GM23338 (cell line): ENCODE measurements at regions not wholly inside any gene's neighbourhood (a gene's known extent, or its start where the extent isn't known, plus 50 kb on each side); places are given as distances from the start of the nearest gene placed in this dataset.

Experiments used
- ATAC-seq: fragments of 200-7000 bp; cut with Tn5 transposase; 3 replicates; pipeline ENCODE4 v1.9.1; 2020
- DNase-seq: peaks from one replicate; pipeline ENCODE4 v3.0.0-alpha.2; 2015; ENCODE audit warnings: low spot score
- H2AFZ ChIP-seq: fragments of 200-600 bp; sonication (generic); 2 replicates; pipeline ENCODE4 v1.8.0; 2016; ENCODE audit warnings: antibody characterized with exemption, mild to moderate bottlenecking, moderate library complexity
- H3F3A ChIP-seq: fragments of 200-600 bp; sonication (generic); replicated peaks from 2 replicates; pipeline ENCODE4 v1.8.0; 2017; ENCODE audit warnings: antibody characterized with exemption, mixed run types, low read depth
- H3K27ac ChIP-seq: fragments of 200-600 bp; sonication (generic); 2 replicates; pipeline ENCODE4 v1.6.1; 2016; ENCODE audit warnings: low read depth
- H3K27me3 ChIP-seq: fragments of 200-600 bp; sonication (generic); 2 replicates; pipeline ENCODE4 v1.8.0; 2016; ENCODE audit warnings: mild to moderate bottlenecking, mixed run types, moderate library complexity; ENCODE audit not compliant: insufficient read depth
- H3K36me3 ChIP-seq: fragments of 200-600 bp; sonication (generic); 2 replicates; pipeline ENCODE4 v1.8.0; 2016; ENCODE audit warnings: mild to moderate bottlenecking; ENCODE audit not compliant: insufficient read depth
- H3K4me1 ChIP-seq: fragments of 200-600 bp; sonication (generic); 2 replicates; pipeline ENCODE4 v1.8.0; 2016; ENCODE audit warnings: mild to moderate bottlenecking, moderate library complexity; ENCODE audit not compliant: insufficient read depth
- H3K4me2 ChIP-seq: fragments of 200-600 bp; sonication (generic); 2 replicates; pipeline ENCODE4 v1.7.1; 2017; ENCODE audit warnings: mixed run types
- H3K4me3 ChIP-seq: fragments of 200-600 bp; sonication (generic); 2 replicates; pipeline ENCODE4 v1.6.1; 2016; ENCODE audit warnings: mixed run types
- H3K79me2 ChIP-seq: fragments of 200-600 bp; sonication (generic); replicated peaks from 2 replicates; pipeline ENCODE4 v1.8.0; 2017; ENCODE audit warnings: mild to moderate bottlenecking; ENCODE audit not compliant: insufficient read depth
- H3K9me2 ChIP-seq: fragments of 200-600 bp; sonication (generic); 2 replicates; pipeline ENCODE4 v1.8.0; 2017; ENCODE audit not compliant: insufficient read depth
- H4K20me1 ChIP-seq: fragments of 200-600 bp; sonication (generic); replicated peaks from 2 replicates; pipeline ENCODE4 v1.8.0; 2017; ENCODE audit warnings: mild to moderate bottlenecking; ENCODE audit not compliant: insufficient read depth
- H3K27ac Mint-ChIP-seq: 2 replicates; pipeline ENCODE4 v1.8.0; 2020; ENCODE audit warnings: inconsistent platforms, mild to moderate bottlenecking, moderate library complexity, mixed read lengths
- H3K27me3 Mint-ChIP-seq: 3 replicates; pipeline ENCODE4 v1.8.0; 2022; ENCODE audit warnings: low read depth, mild to moderate bottlenecking, moderate library complexity, mixed read lengths, inconsistent platforms; ENCODE audit not compliant: insufficient read depth, poor library complexity
- H3K36me3 Mint-ChIP-seq: 3 replicates; pipeline ENCODE4 v1.8.0; 2021; ENCODE audit warnings: low read depth, mild to moderate bottlenecking, inconsistent platforms, moderate library complexity, mixed read lengths
- H3K4me1 Mint-ChIP-seq: 3 replicates; pipeline ENCODE4 v1.8.0; 2020; ENCODE audit warnings: mild to moderate bottlenecking, inconsistent platforms, mixed read lengths
- H3K4me3 Mint-ChIP-seq: 3 replicates; pipeline ENCODE4 v1.8.0; 2021; ENCODE audit warnings: moderate library complexity, mild to moderate bottlenecking, inconsistent platforms, mixed read lengths
- H3K9me3 Mint-ChIP-seq: 3 replicates; pipeline ENCODE4 v1.8.0; 2020; ENCODE audit warnings: moderate library complexity, mild to moderate bottlenecking, inconsistent platforms, mixed read lengths
- CREB1 ChIP-seq: fragments of 250-450 bp; sonication (Bioruptor Pico); IDR thresholded peaks from 2 replicates; pipeline ENCODE4 v1.5.0; 2020; ENCODE audit warnings: low read depth, mild to moderate bottlenecking, moderate library complexity
- CTCF ChIP-seq, 2 experiments: fragments of 200-600 bp in 1 of 2; sonication (generic) in 1 of 2; conservative IDR thresholded peaks; 2 replicates each; pipeline versions ENCODE4 v1.5.1 to v1.6.1; 2016 to 2017; ENCODE audit warnings: antibody characterized with exemption in 2 of 2, low read depth in 2 of 2, mild to moderate bottlenecking in 2 of 2, moderate library complexity in 1 of 2
- ETS1 ChIP-seq: IDR thresholded peaks from 2 replicates; pipeline ENCODE4 v1.6.1; 2016; ENCODE audit warnings: antibody characterized with exemption
- EZH2 ChIP-seq: fragments of 200-600 bp; sonication (generic); IDR thresholded peaks from one replicate; pipeline ENCODE4 v1.8.0; 2017; ENCODE audit warnings: antibody characterized with exemption, mild to moderate bottlenecking, low read depth; ENCODE audit not compliant: unreplicated experiment
- EZH2phosphoT487 ChIP-seq: fragments of 200-600 bp; sonication (generic); IDR thresholded peaks from one replicate; pipeline ENCODE4 v1.8.1; 2018; ENCODE audit warnings: antibody characterized with exemption; ENCODE audit not compliant: unreplicated experiment
- NANOG ChIP-seq: IDR thresholded peaks from 2 replicates; pipeline ENCODE4 v1.6.1; 2016; ENCODE audit warnings: antibody characterized with exemption, borderline replicate concordance
- POLR2AphosphoS5 ChIP-seq: IDR thresholded peaks from 2 replicates; pipeline ENCODE4 v1.6.1; 2016; ENCODE audit warnings: antibody characterized with exemption, low read depth
- REST ChIP-seq: IDR thresholded peaks from one replicate; pipeline ENCODE4 v1.6.1; 2018; ENCODE audit warnings: antibody characterized with exemption; ENCODE audit not compliant: unreplicated experiment
- STAT1 ChIP-seq: IDR thresholded peaks from one replicate; pipeline ENCODE4 v1.6.1; 2016; ENCODE audit warnings: antibody characterized with exemption; ENCODE audit not compliant: unreplicated experiment
- ZNF114 ChIP-seq: fragments of 250-450 bp; sonication (Bioruptor Pico); IDR thresholded peaks from 2 replicates; pipeline ENCODE4 v1.5.0; 2020; ENCODE audit warnings: mild to moderate bottlenecking, moderate library complexity
- ZNF331 ChIP-seq: fragments of 250-450 bp; sonication (Bioruptor Pico); IDR thresholded peaks from 2 replicates; pipeline ENCODE4 v1.5.0; 2020; ENCODE audit warnings: low read depth, mild to moderate bottlenecking, moderate library complexity
- ZNF462 ChIP-seq: fragments of 250-450 bp; sonication (Bioruptor Pico); IDR thresholded peaks from 2 replicates; pipeline ENCODE4 v1.5.0; 2020; ENCODE audit warnings: mild to moderate bottlenecking, moderate library complexity

- TF ChIP-seq ETS1 (no peak), EZH2phosphoT487 (no peak)
Observed at GRCh38 chr16:26709175-26709574, 357.6 kb upstream of the C16orf82 start (continued).

- H3K9me3 Mint-ChIP-seq = peaks cover 89% of the 10 kb centered on the region
- H3K27ac Mint-ChIP-seq = no peak overlapping the region
- Histone ChIP-seq H3K4me2 (no peak overlapping the region), H3K27ac (no peak overlapping the region), H3F3A (no peaks in the 10 kb centered on the region), H3K4me3 (no peak overlapping the region), H3K9me2 (no peaks in the 10 kb centered on the region), H3K36me3 (no peaks in the 10 kb centered on the region), H2AFZ (no peak overlapping the region), H3K27me3 (no peaks in the 10 kb centered on the region), H3K4me1 (no peaks in the 10 kb centered on the region), H4K20me1 (no peaks in the 10 kb centered on the region), H3K79me2 (no peaks in the 10 kb centered on the region)
- DNase-seq (no peak), ATAC-seq (no peak)
- peaks cover 8% of the 10 kb centered on the region for H3K4me1 Mint-ChIP-seq
- no peak overlapping the region for H3K4me3 Mint-ChIP-seq
- peaks cover 3% of the 10 kb centered on the region for H3K27me3 Mint-ChIP-seq
- H3K36me3 Mint-ChIP-seq = peaks cover 9% of the 10 kb centered on the region; the same call in 2 of the 3 replicates
- TF ChIP-seq ZNF114 (CRISPR knock-in tag) = no peak
- no peak for TF ChIP-seq STAT1
- no peak for TF ChIP-seq POLR2AphosphoS5
- no peak for TF ChIP-seq CREB1 (CRISPR knock-in tag)
- TF ChIP-seq REST = no peak
- TF ChIP-seq EZH2phosphoT487 = no peak
- TF ChIP-seq NANOG = no peak
- no peak for TF ChIP-seq ZNF331
- no peak for TF ChIP-seq EZH2
- TF ChIP-seq ETS1 = no peak
- no peak for TF ChIP-seq ZNF462 (CRISPR knock-in tag)
- TF ChIP-seq CTCF (conservative IDR thresholded peaks at IDR 0.05; ENCODE audit: low read depth in 2 of 2) = no peak
Observed at GRCh38 chr16:26709754-26710153, 357.0 kb upstream of the C16orf82 start.
